PC-9 (cell line): ENCODE measurements at regions not wholly inside any gene's neighbourhood (a gene's known extent, or its start where the extent isn't known, plus 50 kb on each side); places are given as distances from the start of the nearest gene placed in this dataset.

Experiments
- BruUV-seq: library from RNA; stranded (reverse); fragments of 400-500 nt; replicated peaks from 2 replicates; lab custom pipeline; 2021; lab: Mats Ljungman, UMichigan
- CTCF ChIA-PET: fragments of 300-600 bp; sonication (Branson Sonifier 250); formaldehyde crosslinking; loops from one replicate; lab custom pipeline; 2022; ENCODE audit warnings: antibody characterized with exemption; lab: Charles Lee
- POLR2A ChIA-PET: fragments of 300-600 bp; sonication (Branson Sonifier 250); formaldehyde crosslinking; loops from one replicate; lab custom pipeline; 2022; ENCODE audit warnings: antibody characterized with exemption; ENCODE audit not compliant: unreplicated experiment; lab: Charles Lee
- DNase-seq, 2 experiments: peaks; one replicate each; pipeline versions ENCODE4 v3.0.0 to v3.0.0-alpha.2; 2015 to 2022; ENCODE audit warnings: mixed read lengths in 1 of 2
- H2AFZ ChIP-seq: fragments of 200-600 bp; sonication (generic); 2 replicates; pipeline ENCODE4 v1.8.1; 2017; ENCODE audit warnings: antibody characterized with exemption
- H3F3A ChIP-seq: fragments of 200-600 bp; sonication (generic); 2 replicates; pipeline ENCODE4 v1.8.1; 2017; ENCODE audit warnings: antibody characterized with exemption, mild to moderate bottlenecking, low read depth; ENCODE audit not compliant: insufficient read depth
- H3K27ac ChIP-seq: fragments of 200-600 bp; sonication (generic); 2 replicates; pipeline ENCODE4 v1.6.1; 2016; ENCODE audit warnings: mixed run types
- H3K27me3 ChIP-seq: fragments of 200-600 bp; sonication (generic); 2 replicates; pipeline ENCODE4 v1.6.1; 2016; ENCODE audit warnings: low read depth, mixed run types; ENCODE audit not compliant: insufficient read depth
- H3K36me3 ChIP-seq: fragments of 200-600 bp; sonication (generic); 2 replicates; pipeline ENCODE4 v1.6.1; 2016; ENCODE audit warnings: low read depth, mixed run types
- H3K4me1 ChIP-seq: fragments of 200-600 bp; sonication (generic); replicated peaks from 2 replicates; pipeline ENCODE4 v1.6.1; 2016; ENCODE audit warnings: mixed run types; ENCODE audit not compliant: insufficient read depth
- H3K4me2 ChIP-seq: fragments of 200-600 bp; sonication (generic); 2 replicates; pipeline ENCODE4 v1.6.1; 2017; ENCODE audit warnings: mixed run types
- H3K4me3 ChIP-seq: fragments of 200-600 bp; sonication (generic); 2 replicates; pipeline ENCODE4 v1.6.1; 2016; ENCODE audit warnings: mixed run types
- H3K79me2 ChIP-seq: fragments of 200-600 bp; sonication (generic); 2 replicates; pipeline ENCODE4 v1.6.1; 2017; ENCODE audit warnings: low read depth, mixed run types
- H3K9me2 ChIP-seq: fragments of 200-600 bp; sonication (generic); 2 replicates; pipeline ENCODE4 v1.8.1; 2017; ENCODE audit warnings: mild to moderate bottlenecking; ENCODE audit not compliant: insufficient read depth
- H3K9me3 ChIP-seq: fragments of 200-600 bp; sonication (generic); 2 replicates; pipeline ENCODE4 v1.8.1; 2016; ENCODE audit warnings: low read depth; ENCODE audit not compliant: insufficient read depth
- H4K20me1 ChIP-seq: fragments of 200-600 bp; sonication (generic); 2 replicates; pipeline ENCODE4 v1.8.1; 2017; ENCODE audit not compliant: insufficient read depth
- CTCF ChIP-seq: fragments of 200-600 bp; sonication (generic); conservative IDR thresholded peaks from 2 replicates; pipeline ENCODE4 v1.6.1; 2017; ENCODE audit warnings: mixed run types, antibody characterized with exemption, mild to moderate bottlenecking, moderate library complexity
- EZH2 ChIP-seq: fragments of 200-600 bp; sonication (generic); IDR thresholded peaks from 2 replicates; pipeline ENCODE4 v1.8.0; 2017; ENCODE audit warnings: antibody characterized with exemption, low read depth
- intact Hi-C: fragments of 100-400 bp; cut with micrococcal nuclease; formaldehyde crosslinking; loops from one replicate; pipeline ENCODE4 v1.10.0; 2022; ENCODE audit not compliant: unreplicated experiment

GRCh38 chr5:17042041-17042440 is 106.0 kb upstream of the MYO10 start:
- Histone ChIP-seq H3K79me2 (no peaks in the 10 kb centered on the region), H3K9me2 (no peaks in the 10 kb centered on the region), H3K27me3 (no peaks in the 10 kb centered on the region), H2AFZ (no peak overlapping the region), H3K9me3 (no peaks in the 10 kb centered on the region), H3K27ac (no peak overlapping the region), H3K36me3 (no peaks in the 10 kb centered on the region), H3F3A (no peaks in the 10 kb centered on the region), H3K4me2 (no peak overlapping the region), H3K4me1 (no peaks in the 10 kb centered on the region), H3K4me3 (no peak overlapping the region), H4K20me1 (no peaks in the 10 kb centered on the region)
- POLR2A ChIA-PET: no interaction called here
- TF ChIP-seq EZH2 (no peak), CTCF (no peak)
- intact Hi-C loops: no loop called here
- no peak for DNase-seq
- BruUV-seq: no TSS peak
- CTCF ChIA-PET: no interaction called here

- DNase-seq: no peak
- no peak overlapping the region for H3K4me3 ChIP-seq
- ChIA-PET CTCF (no interaction called here), POLR2A (no interaction called here)
- no peaks in the 10 kb centered on the region for H3K9me2 ChIP-seq
- no peaks in the 10 kb centered on the region for H3K36me3 ChIP-seq
- H3K27me3 ChIP-seq: no peaks in the 10 kb centered on the region
- H2AFZ ChIP-seq: no peak overlapping the region
- TF ChIP-seq CTCF (no peak), EZH2 (no peak)
- no peaks in the 10 kb centered on the region for H3F3A ChIP-seq
- H3K9me3 ChIP-seq: no peaks in the 10 kb centered on the region
- no peaks in the 10 kb centered on the region for H4K20me1 ChIP-seq
- intact Hi-C loops: no loop called here
- H3K4me1 ChIP-seq: no peaks in the 10 kb centered on the region
- BruUV-seq: no TSS peak
- H3K4me2 ChIP-seq: no peak overlapping the region
- no peak overlapping the region for H3K27ac ChIP-seq
- H3K79me2 ChIP-seq: no peaks in the 10 kb centered on the region
Measured at GRCh38 chr5:17046320-17046719, 110.2 kb upstream of the MYO10 start.

GRCh38 chr5:17050236-17050635 is 114.1 kb upstream of the MYO10 start:
- BruUV-seq: no TSS peak
- TF ChIP-seq CTCF (no peak), EZH2 (no peak)
- no peaks in the 10 kb centered on the region for H3K4me1 ChIP-seq
- no peaks in the 10 kb centered on the region for H3K9me2 ChIP-seq
- ChIA-PET POLR2A (no interaction called here), CTCF (no interaction called here)
- H3K4me2 ChIP-seq: no peak overlapping the region
- H3K27me3 ChIP-seq: no peaks in the 10 kb centered on the region
- no peak overlapping the region for H3K27ac ChIP-seq
- H3K4me3 ChIP-seq: no peak overlapping the region
- H3F3A ChIP-seq: no peaks in the 10 kb centered on the region
- H3K9me3 ChIP-seq: no peaks in the 10 kb centered on the region
- H4K20me1 ChIP-seq: no peaks in the 10 kb centered on the region
- intact Hi-C loops: no loop called here
- H3K36me3 ChIP-seq: no peaks in the 10 kb centered on the region
- no peak for DNase-seq
- H3K79me2 ChIP-seq: no peaks in the 10 kb centered on the region
- H2AFZ ChIP-seq: no peak overlapping the region
